NT2/D1 (cell line): ENCODE measurements at regions not wholly inside any gene's neighbourhood (a gene's known extent, or its start where the extent isn't known, plus 50 kb on each side); places are given as distances from the start of the nearest gene placed in this dataset.

ENCODE experiments used
- SUZ12 ChIP-seq: IDR thresholded peaks from 2 replicates; pipeline ENCODE4 v1.6.1; 2011; ENCODE audit not compliant: insufficient read length, insufficient read depth; ENCODE audit errors: extremely low read depth
- YY1 ChIP-seq: IDR thresholded peaks from 2 replicates; pipeline ENCODE4 v1.6.1; 2011; ENCODE audit not compliant: insufficient read length, insufficient read depth
- ZNF274 ChIP-seq: IDR thresholded peaks from 2 replicates; pipeline ENCODE4 v1.6.1; 2011; ENCODE audit warnings: mild to moderate bottlenecking, low read depth, low read length

GRCh38 chr6:117110146-117110545, 155.2 kb upstream of the VGLL2 start:
- TF ChIP-seq YY1 (no peak), ZNF274 (no peak), SUZ12 (no peak)
